ENCODE measurements at regions not wholly inside any gene's neighbourhood (a gene's known extent, or its start where the extent isn't known, plus 50 kb on each side); places are given as distances from the start of the nearest gene placed in this dataset.

GRCh38 chr10:111131168-111131799, 54.5 kb downstream of the ADRA2A start:
- DNase-seq (ENCODE audit: low read depth) = no peak

GRCh38 chr10:111137007-111137406, 60.2 kb downstream of the ADRA2A start:
- DNase-seq (ENCODE audit: low read depth) = no peak

- no peak for DNase-seq (ENCODE audit: low read depth)
Observed at GRCh38 chr10:111137587-111137986, 60.8 kb downstream of the ADRA2A start.

- no peak for DNase-seq (ENCODE audit: low read depth)
Observed at GRCh38 chr10:111138544-111138943, 61.7 kb downstream of the ADRA2A start.

- no peak for DNase-seq (ENCODE audit: low read depth)
Observed at GRCh38 chr10:111139567-111139966, 62.7 kb downstream of the ADRA2A start.

- DNase-seq (ENCODE audit: low read depth) = no peak
Observed at GRCh38 chr10:111142092-111142768, 65.4 kb downstream of the ADRA2A start.

GRCh38 chr10:111146025-111146640, 69.3 kb downstream of the ADRA2A start:
- DNase-seq (ENCODE audit: low read depth) = no peak

GRCh38 chr10:111148025-111148424, 71.2 kb downstream of the ADRA2A start:
- DNase-seq (ENCODE audit: low read depth) = no peak

GRCh38 chr10:111148440-111148839, 71.6 kb downstream of the ADRA2A start:
- no peak for DNase-seq (ENCODE audit: low read depth)

GRCh38 chr10:111150691-111151090, 73.9 kb downstream of the ADRA2A start:
- DNase-seq (ENCODE audit: low read depth) = no peak

- no peak for DNase-seq (ENCODE audit: low read depth)
Observed at GRCh38 chr10:111151595-111152307, 74.9 kb downstream of the ADRA2A start.

- no peak for DNase-seq (ENCODE audit: low read depth)
Observed at GRCh38 chr10:111156754-111157153, 79.9 kb downstream of the ADRA2A start.

GRCh38 chr10:111158595-111158994, 81.8 kb downstream of the ADRA2A start:
- no peak for DNase-seq (ENCODE audit: low read depth)

GRCh38 chr10:111161109-111161874, 84.5 kb downstream of the ADRA2A start:
- no peak for DNase-seq (ENCODE audit: low read depth)

GRCh38 chr10:111171183-111171582, 94.4 kb downstream of the ADRA2A start:
- DNase-seq (ENCODE audit: low read depth) = no peak

GRCh38 chr10:111175787-111176186, 99.0 kb downstream of the ADRA2A start:
- no peak for DNase-seq (ENCODE audit: low read depth)

- DNase-seq (ENCODE audit: low read depth) = no peak
Observed at GRCh38 chr10:111177379-111177778, 100.5 kb downstream of the ADRA2A start.

- DNase-seq (ENCODE audit: low read depth) = no peak
Observed at GRCh38 chr10:111179514-111179913, 102.7 kb downstream of the ADRA2A start.

- no peak for DNase-seq (ENCODE audit: low read depth)
Observed at GRCh38 chr10:111186358-111186757, 109.5 kb downstream of the ADRA2A start.

GRCh38 chr10:111187096-111187495, 110.3 kb downstream of the ADRA2A start:
- no peak for DNase-seq (ENCODE audit: low read depth)

GRCh38 chr10:111199587-111199986, 122.8 kb downstream of the ADRA2A start:
- no peak for DNase-seq (ENCODE audit: low read depth)
